H1 (cell line): ENCODE measurements at regions not wholly inside any gene's neighbourhood (a gene's known extent, or its start where the extent isn't known, plus 50 kb on each side); places are given as distances from the start of the nearest gene placed in this dataset.

Source experiments
- ASH2L ChIP-seq: fragments of 200-600, 300-600 bp; sonication (generic); IDR thresholded peaks from one replicate; pipeline ENCODE4 v1.7.1; 2017; ENCODE audit warnings: low read length
- CBX5 ChIP-seq: fragments of 300-800, 300-1000 bp; sonication (generic); IDR thresholded peaks from 2 replicates; pipeline ENCODE4 v1.7.1; 2016; ENCODE audit warnings: antibody characterized with exemption, low read length, low read depth
- JUN ChIP-seq: IDR thresholded peaks from 2 replicates; pipeline ENCODE4 v1.6.1; 2011; ENCODE audit warnings: low read depth, mild to moderate bottlenecking, improper control_type of control experiment, low read length
- RBBP5 ChIP-seq: IDR thresholded peaks from 2 replicates; pipeline ENCODE4 v1.7.1; 2012; ENCODE audit warnings: low read depth, mild to moderate bottlenecking, inconsistent platforms, low read length, moderate library complexity, borderline replicate concordance
- SP1 ChIP-seq: IDR thresholded peaks from 2 replicates; pipeline ENCODE4 v1.6.1; 2011; ENCODE audit warnings: low read depth, low read length
- TAF1 ChIP-seq: IDR thresholded peaks from 2 replicates; pipeline ENCODE4 v1.6.1; 2011; ENCODE audit warnings: mild to moderate bottlenecking, low read depth, low read length
- TF ChIP-seq, protein P1 (sequence below), 3 experiments: IDR thresholded peaks; 1 replicate in 2 of 3; 2 replicates in 1 of 3; pipeline versions ENCODE4 v1.5.1 to v1.6.1; 2011; ENCODE audit warnings: low read length in 3 of 3, mild to moderate bottlenecking in 3 of 3, inconsistent platforms in 2 of 3, low read depth in 1 of 3, moderate library complexity in 1 of 3; ENCODE audit not compliant: insufficient read depth in 1 of 3; ENCODE audit errors: control extremely low read depth in 1 of 3

GRCh38 chr5:108669462-108669861 is 78.2 kb upstream of the FER start:
- TF ChIP-seq, protein P1, sequence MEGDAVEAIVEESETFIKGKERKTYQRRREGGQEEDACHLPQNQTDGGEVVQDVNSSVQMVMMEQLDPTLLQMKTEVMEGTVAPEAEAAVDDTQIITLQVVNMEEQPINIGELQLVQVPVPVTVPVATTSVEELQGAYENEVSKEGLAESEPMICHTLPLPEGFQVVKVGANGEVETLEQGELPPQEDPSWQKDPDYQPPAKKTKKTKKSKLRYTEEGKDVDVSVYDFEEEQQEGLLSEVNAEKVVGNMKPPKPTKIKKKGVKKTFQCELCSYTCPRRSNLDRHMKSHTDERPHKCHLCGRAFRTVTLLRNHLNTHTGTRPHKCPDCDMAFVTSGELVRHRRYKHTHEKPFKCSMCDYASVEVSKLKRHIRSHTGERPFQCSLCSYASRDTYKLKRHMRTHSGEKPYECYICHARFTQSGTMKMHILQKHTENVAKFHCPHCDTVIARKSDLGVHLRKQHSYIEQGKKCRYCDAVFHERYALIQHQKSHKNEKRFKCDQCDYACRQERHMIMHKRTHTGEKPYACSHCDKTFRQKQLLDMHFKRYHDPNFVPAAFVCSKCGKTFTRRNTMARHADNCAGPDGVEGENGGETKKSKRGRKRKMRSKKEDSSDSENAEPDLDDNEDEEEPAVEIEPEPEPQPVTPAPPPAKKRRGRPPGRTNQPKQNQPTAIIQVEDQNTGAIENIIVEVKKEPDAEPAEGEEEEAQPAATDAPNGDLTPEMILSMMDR (IDR thresholded peaks at IDR 0.05; ENCODE audit: control extremely low read depth in 1 of 3, insufficient read depth in 1 of 3, low read depth in 1 of 3, low read length in 3 of 3) = no peak
- TF ChIP-seq ASH2L = no peak
- no peak for TF ChIP-seq JUN
- no peak for TF ChIP-seq SP1
- no peak for TF ChIP-seq RBBP5
- no peak for TF ChIP-seq CBX5
- no peak for TF ChIP-seq TAF1
